ENCODE measurements at regions not wholly inside any gene's neighbourhood (a gene's known extent, or its start where the extent isn't known, plus 50 kb on each side); places are given as distances from the start of the nearest gene placed in this dataset.

DNA sequence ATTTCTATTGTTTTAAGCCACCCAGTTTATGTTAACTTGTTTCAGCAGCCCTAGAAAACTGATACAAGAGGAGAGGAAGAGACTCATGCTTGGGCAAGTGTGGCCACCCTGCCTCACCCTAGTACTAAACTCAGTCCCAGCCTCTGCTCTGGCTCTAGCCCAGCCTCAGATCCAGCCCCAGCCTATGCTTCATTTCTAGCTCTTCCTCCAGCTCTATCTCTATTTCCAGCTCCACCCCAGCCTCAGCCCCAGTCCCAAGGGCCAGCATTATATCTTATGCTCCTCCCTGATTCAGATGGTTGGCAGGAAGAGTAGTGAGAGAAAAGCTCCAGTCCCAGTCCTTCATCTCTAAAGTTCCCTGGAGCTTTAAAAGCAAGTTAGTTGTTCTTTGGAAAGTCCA lies 535.5 kb downstream of the PTPRC start:
- Histone ChIP-seq H2BK12ac (ENCODE audit: low read length in 2 of 2) (peak overlapping the region in 1 of 2 experiments; percentile 31), H3K36me3 (ENCODE audit: control insufficient read depth in 1 of 2, insufficient read depth in 2 of 2, low read depth in 1 of 2, low read length in 2 of 2) (no peaks in the 10 kb centered on the region), H3K23ac (ENCODE audit: low read length in 2 of 2) (no peak overlapping the region), H4K91ac (ENCODE audit: low read length) (no peak overlapping the region), H2AFZ (ENCODE audit: low read depth, low read length) (no peak overlapping the region), H2BK5ac (ENCODE audit: low read depth, low read length, poor library complexity, severe bottlenecking) (peak overlapping the region; percentile 62), H3K27me3 (ENCODE audit: control insufficient read depth in 1 of 2, insufficient read depth in 1 of 2, low read length in 2 of 2) (no peaks in the 10 kb centered on the region), H2BK15ac (ENCODE audit: low read depth, poor library complexity, severe bottlenecking) (no peak overlapping the region), H3K79me1 (replicated peaks; ENCODE audit: low read length, poor library complexity, severe bottlenecking) (no peaks in the 10 kb centered on the region), H3K4me3 (ENCODE audit: insufficient read depth in 1 of 2, low read depth in 1 of 2, low read length in 2 of 2) (no peak overlapping the region), H3K4me1 (ENCODE audit: control insufficient read depth, insufficient read depth, low read depth, low read length) (peaks cover 2% of the 10 kb centered on the region), H3K4me2 (ENCODE audit: low read length, poor library complexity, severe bottlenecking) (no peak overlapping the region), H3K4ac (ENCODE audit: low read depth in 1 of 2, low read length in 2 of 2) (peak overlapping the region in 1 of 2 experiments; percentile 28), H3K18ac (ENCODE audit: low read depth in 1 of 2, low read length in 2 of 2) (peak overlapping the region in 1 of 2 experiments; percentile 80), H3K9ac (ENCODE audit: low read length) (no peak overlapping the region), H3K14ac (ENCODE audit: low read length in 2 of 2) (no peak overlapping the region), H2BK120ac (ENCODE audit: low read depth, low read length) (no peak overlapping the region), H3K27ac (ENCODE audit: low read length, poor library complexity, severe bottlenecking) (no peak overlapping the region), H2AK5ac (ENCODE audit: low read length, severe bottlenecking) (peak overlapping the region; percentile 35), H3K9me3 (ENCODE audit: control insufficient read depth, low read length) (no peaks in the 10 kb centered on the region), H4K8ac (ENCODE audit: low read length) (peak overlapping the region; percentile 48)
- DNase-seq: peak; percentile 16

- Histone ChIP-seq H2BK120ac (ENCODE audit: low read depth, low read length) (no peak overlapping the region), H3K14ac (ENCODE audit: low read length in 2 of 2) (no peak overlapping the region), H3K27me3 (ENCODE audit: control insufficient read depth in 1 of 2, insufficient read depth in 1 of 2, low read length in 2 of 2) (no peaks in the 10 kb centered on the region), H3K27ac (ENCODE audit: low read length, poor library complexity, severe bottlenecking) (no peak overlapping the region), H3K4me1 (ENCODE audit: control insufficient read depth, insufficient read depth, low read depth, low read length) (peaks cover 2% of the 10 kb centered on the region), H4K8ac (ENCODE audit: low read length) (no peak overlapping the region), H2BK5ac (ENCODE audit: low read depth, low read length, poor library complexity, severe bottlenecking) (no peak overlapping the region), H2AFZ (ENCODE audit: low read depth, low read length) (no peak overlapping the region), H3K4me2 (ENCODE audit: low read length, poor library complexity, severe bottlenecking) (no peak overlapping the region), H3K9ac (ENCODE audit: low read length) (no peak overlapping the region), H3K9me3 (ENCODE audit: control insufficient read depth, low read length) (no peaks in the 10 kb centered on the region), H3K36me3 (ENCODE audit: control insufficient read depth in 1 of 2, insufficient read depth in 2 of 2, low read depth in 1 of 2, low read length in 2 of 2) (no peaks in the 10 kb centered on the region), H2BK12ac (ENCODE audit: low read length in 2 of 2) (no peak overlapping the region), H3K4ac (ENCODE audit: low read depth in 1 of 2, low read length in 2 of 2) (no peak overlapping the region), H3K18ac (ENCODE audit: low read depth in 1 of 2, low read length in 2 of 2) (no peak overlapping the region), H2BK15ac (ENCODE audit: low read depth, poor library complexity, severe bottlenecking) (no peak overlapping the region), H4K91ac (ENCODE audit: low read length) (no peak overlapping the region), H2AK5ac (ENCODE audit: low read length, severe bottlenecking) (peak overlapping the region; percentile 47), H3K23ac (ENCODE audit: low read length in 2 of 2) (no peak overlapping the region), H3K4me3 (ENCODE audit: insufficient read depth in 1 of 2, low read depth in 1 of 2, low read length in 2 of 2) (no peak overlapping the region), H3K79me1 (replicated peaks; ENCODE audit: low read length, poor library complexity, severe bottlenecking) (no peaks in the 10 kb centered on the region)
- no peak for DNase-seq
- 100% methylated on average over 2 of the region's 5 CpGs for WGBS
These were observed 537.9 kb downstream of the PTPRC start for GRCh38 chr1:199176713-199177112.

DNA sequence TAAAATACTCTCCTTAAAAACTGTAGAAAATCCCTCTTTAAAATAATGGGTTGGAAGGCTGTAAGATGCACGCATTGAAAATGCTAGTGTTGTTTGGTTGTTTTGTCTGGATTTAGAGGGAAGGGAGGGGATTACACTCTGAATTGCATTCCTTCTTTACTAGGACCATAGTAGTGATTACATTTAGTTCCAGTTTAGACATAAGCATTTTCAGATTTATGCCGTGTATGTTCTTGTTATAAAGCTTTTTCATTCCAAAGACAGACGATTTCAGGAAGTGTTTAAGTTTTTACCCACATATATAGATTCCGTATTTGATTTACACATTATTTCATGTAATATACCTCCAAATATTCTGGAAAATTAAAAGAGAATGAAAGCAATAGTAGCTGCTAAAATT lies 538.4 kb downstream of the PTPRC start:
- Histone ChIP-seq H3K27ac (ENCODE audit: low read length, poor library complexity, severe bottlenecking) (no peak overlapping the region), H3K23ac (ENCODE audit: low read length in 2 of 2) (no peak overlapping the region), H2AFZ (ENCODE audit: low read depth, low read length) (no peak overlapping the region), H4K91ac (ENCODE audit: low read length) (no peak overlapping the region), H2AK5ac (ENCODE audit: low read length, severe bottlenecking) (no peak overlapping the region), H2BK120ac (ENCODE audit: low read depth, low read length) (no peak overlapping the region), H3K14ac (ENCODE audit: low read length in 2 of 2) (no peak overlapping the region), H4K8ac (ENCODE audit: low read length) (no peak overlapping the region), H3K4me3 (ENCODE audit: insufficient read depth in 1 of 2, low read depth in 1 of 2, low read length in 2 of 2) (no peak overlapping the region), H3K79me1 (replicated peaks; ENCODE audit: low read length, poor library complexity, severe bottlenecking) (no peaks in the 10 kb centered on the region), H2BK12ac (ENCODE audit: low read length in 2 of 2) (no peak overlapping the region), H3K4me1 (ENCODE audit: control insufficient read depth, insufficient read depth, low read depth, low read length) (peaks cover 2% of the 10 kb centered on the region), H2BK15ac (ENCODE audit: low read depth, poor library complexity, severe bottlenecking) (no peak overlapping the region), H3K9me3 (ENCODE audit: control insufficient read depth, low read length) (no peaks in the 10 kb centered on the region), H3K4me2 (ENCODE audit: low read length, poor library complexity, severe bottlenecking) (no peak overlapping the region), H3K4ac (ENCODE audit: low read depth in 1 of 2, low read length in 2 of 2) (no peak overlapping the region), H3K18ac (ENCODE audit: low read depth in 1 of 2, low read length in 2 of 2) (no peak overlapping the region), H3K27me3 (ENCODE audit: control insufficient read depth in 1 of 2, insufficient read depth in 1 of 2, low read length in 2 of 2) (no peaks in the 10 kb centered on the region), H3K36me3 (ENCODE audit: control insufficient read depth in 1 of 2, insufficient read depth in 2 of 2, low read depth in 1 of 2, low read length in 2 of 2) (no peaks in the 10 kb centered on the region), H2BK5ac (ENCODE audit: low read depth, low read length, poor library complexity, severe bottlenecking) (no peak overlapping the region), H3K9ac (ENCODE audit: low read length) (no peak overlapping the region)
- no peak for DNase-seq
- no CpG with 5 or more reads among the region's 4 CpGs for WGBS

DNA sequence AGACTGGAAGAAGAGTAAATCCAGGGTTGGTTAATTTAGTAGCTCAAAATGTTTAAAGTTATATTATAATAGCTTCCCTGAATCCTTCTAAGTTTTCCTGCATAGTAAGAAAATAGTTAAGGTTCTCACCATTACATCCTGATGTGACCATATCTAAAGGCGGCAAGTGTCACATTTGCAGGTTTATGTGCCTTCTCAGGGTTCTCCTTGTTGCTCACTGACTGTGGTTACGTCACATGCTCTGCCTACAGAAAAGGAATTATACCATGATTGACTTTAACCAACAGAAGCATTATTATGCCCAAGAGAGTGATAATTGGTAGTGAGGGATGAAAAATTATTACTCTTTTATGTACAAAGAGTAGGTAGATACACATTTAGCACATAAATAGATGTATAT lies 539.8 kb downstream of the PTPRC start:
- Histone ChIP-seq H3K23ac (ENCODE audit: low read length in 2 of 2) (no peak overlapping the region), H2AFZ (ENCODE audit: low read depth, low read length) (no peak overlapping the region), H3K36me3 (ENCODE audit: control insufficient read depth in 1 of 2, insufficient read depth in 2 of 2, low read depth in 1 of 2, low read length in 2 of 2) (no peaks in the 10 kb centered on the region), H4K8ac (ENCODE audit: low read length) (no peak overlapping the region), H3K9ac (ENCODE audit: low read length) (no peak overlapping the region), H4K91ac (ENCODE audit: low read length) (no peak overlapping the region), H3K27me3 (ENCODE audit: control insufficient read depth in 1 of 2, insufficient read depth in 1 of 2, low read length in 2 of 2) (no peaks in the 10 kb centered on the region), H2BK5ac (ENCODE audit: low read depth, low read length, poor library complexity, severe bottlenecking) (no peak overlapping the region), H3K27ac (ENCODE audit: low read length, poor library complexity, severe bottlenecking) (no peak overlapping the region), H2BK120ac (ENCODE audit: low read depth, low read length) (no peak overlapping the region), H3K4ac (ENCODE audit: low read depth in 1 of 2, low read length in 2 of 2) (no peak overlapping the region), H3K14ac (ENCODE audit: low read length in 2 of 2) (no peak overlapping the region), H2BK15ac (ENCODE audit: low read depth, poor library complexity, severe bottlenecking) (no peak overlapping the region), H2BK12ac (ENCODE audit: low read length in 2 of 2) (no peak overlapping the region), H3K9me3 (ENCODE audit: control insufficient read depth, low read length) (no peaks in the 10 kb centered on the region), H2AK5ac (ENCODE audit: low read length, severe bottlenecking) (no peak overlapping the region), H3K4me2 (ENCODE audit: low read length, poor library complexity, severe bottlenecking) (no peak overlapping the region), H3K18ac (ENCODE audit: low read depth in 1 of 2, low read length in 2 of 2) (no peak overlapping the region), H3K79me1 (replicated peaks; ENCODE audit: low read length, poor library complexity, severe bottlenecking) (no peaks in the 10 kb centered on the region), H3K4me1 (ENCODE audit: control insufficient read depth, insufficient read depth, low read depth, low read length) (peaks cover 2% of the 10 kb centered on the region), H3K4me3 (ENCODE audit: insufficient read depth in 1 of 2, low read depth in 1 of 2, low read length in 2 of 2) (no peak overlapping the region)
- 100% methylated on average over 1 of the region's 2 CpGs for WGBS
- no peak for DNase-seq

Data from mesenchymal stem cell (in vitro differentiated cells and primary cell).